ENCODE measurements at regions not wholly inside any gene's neighbourhood (a gene's known extent, or its start where the extent isn't known, plus 50 kb on each side); places are given as distances from the start of the nearest gene placed in this dataset.

GRCh38 chr1:71156590-71156989 lies 75.8 kb upstream of the ZRANB2 start:
- no peaks in the 10 kb centered on the region for H3K27me3 ChIP-seq (ENCODE audit: control insufficient read depth, low read length)
- H3K4me3 ChIP-seq (ENCODE audit: low read length), result no peak overlapping the region
- H3K4me1 ChIP-seq (ENCODE audit: control insufficient read depth, low read length), result no peaks in the 10 kb centered on the region
- no peak for TF ChIP-seq EZH2phosphoT487 (IDR thresholded peaks at IDR 0.05; ENCODE audit: borderline replicate concordance, low read length)
- H4K20me1 ChIP-seq (ENCODE audit: control insufficient read depth, insufficient read depth, low read depth, low read length), result no peaks in the 10 kb centered on the region
- H3K9me3 ChIP-seq (ENCODE audit: control insufficient read depth, insufficient read depth, low read length), result no peaks in the 10 kb centered on the region
- H3K36me3 ChIP-seq (ENCODE audit: control insufficient read depth, low read length), result no peaks in the 10 kb centered on the region
- H3K79me2 ChIP-seq (ENCODE audit: control insufficient read depth, low read length), result no peaks in the 10 kb centered on the region
- H3K9me2 ChIP-seq (replicated peaks; ENCODE audit: control insufficient read depth, low read length), result no peaks in the 10 kb centered on the region
- H3K4me2 ChIP-seq (ENCODE audit: low read length), result no peak overlapping the region
- no peak overlapping the region for H3K27ac ChIP-seq (ENCODE audit: low read depth, low read length)
- no peaks in the 10 kb centered on the region for H3F3A ChIP-seq (ENCODE audit: control insufficient read depth, insufficient read depth)

- H3K4me3 ChIP-seq (ENCODE audit: low read length), result no peak overlapping the region
- no peak overlapping the region for H3K27ac ChIP-seq (ENCODE audit: low read depth, low read length)
- no peaks in the 10 kb centered on the region for H3K9me2 ChIP-seq (replicated peaks; ENCODE audit: control insufficient read depth, low read length)
- H3K9me3 ChIP-seq (ENCODE audit: control insufficient read depth, insufficient read depth, low read length), result no peaks in the 10 kb centered on the region
- no peak overlapping the region for H3K4me2 ChIP-seq (ENCODE audit: low read length)
- H4K20me1 ChIP-seq (ENCODE audit: control insufficient read depth, insufficient read depth, low read depth, low read length), result no peaks in the 10 kb centered on the region
- no peaks in the 10 kb centered on the region for H3K79me2 ChIP-seq (ENCODE audit: control insufficient read depth, low read length)
- no peak for TF ChIP-seq EZH2phosphoT487 (IDR thresholded peaks at IDR 0.05; ENCODE audit: borderline replicate concordance, low read length)
- TF ChIP-seq, protein P1, sequence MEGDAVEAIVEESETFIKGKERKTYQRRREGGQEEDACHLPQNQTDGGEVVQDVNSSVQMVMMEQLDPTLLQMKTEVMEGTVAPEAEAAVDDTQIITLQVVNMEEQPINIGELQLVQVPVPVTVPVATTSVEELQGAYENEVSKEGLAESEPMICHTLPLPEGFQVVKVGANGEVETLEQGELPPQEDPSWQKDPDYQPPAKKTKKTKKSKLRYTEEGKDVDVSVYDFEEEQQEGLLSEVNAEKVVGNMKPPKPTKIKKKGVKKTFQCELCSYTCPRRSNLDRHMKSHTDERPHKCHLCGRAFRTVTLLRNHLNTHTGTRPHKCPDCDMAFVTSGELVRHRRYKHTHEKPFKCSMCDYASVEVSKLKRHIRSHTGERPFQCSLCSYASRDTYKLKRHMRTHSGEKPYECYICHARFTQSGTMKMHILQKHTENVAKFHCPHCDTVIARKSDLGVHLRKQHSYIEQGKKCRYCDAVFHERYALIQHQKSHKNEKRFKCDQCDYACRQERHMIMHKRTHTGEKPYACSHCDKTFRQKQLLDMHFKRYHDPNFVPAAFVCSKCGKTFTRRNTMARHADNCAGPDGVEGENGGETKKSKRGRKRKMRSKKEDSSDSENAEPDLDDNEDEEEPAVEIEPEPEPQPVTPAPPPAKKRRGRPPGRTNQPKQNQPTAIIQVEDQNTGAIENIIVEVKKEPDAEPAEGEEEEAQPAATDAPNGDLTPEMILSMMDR (IDR thresholded peaks at IDR 0.05; ENCODE audit: low read depth, low read length, poor library complexity, severe bottlenecking), result no peak
- no peaks in the 10 kb centered on the region for H3F3A ChIP-seq (ENCODE audit: control insufficient read depth, insufficient read depth)
- H3K36me3 ChIP-seq (ENCODE audit: control insufficient read depth, low read length), result no peaks in the 10 kb centered on the region
- no peaks in the 10 kb centered on the region for H3K27me3 ChIP-seq (ENCODE audit: control insufficient read depth, low read length)
- no peaks in the 10 kb centered on the region for H3K4me1 ChIP-seq (ENCODE audit: control insufficient read depth, low read length)
Measured at GRCh38 chr1:71154429-71154828, 73.6 kb upstream of the ZRANB2 start.

- Histone ChIP-seq H3K27me3 (ENCODE audit: control insufficient read depth, low read length) (no peaks in the 10 kb centered on the region), H3K79me2 (ENCODE audit: control insufficient read depth, low read length) (no peaks in the 10 kb centered on the region), H3K36me3 (ENCODE audit: control insufficient read depth, low read length) (no peaks in the 10 kb centered on the region), H3F3A (ENCODE audit: control insufficient read depth, insufficient read depth) (no peaks in the 10 kb centered on the region), H3K4me3 (ENCODE audit: low read length) (no peak overlapping the region), H3K27ac (ENCODE audit: low read depth, low read length) (no peak overlapping the region), H4K20me1 (ENCODE audit: control insufficient read depth, insufficient read depth, low read depth, low read length) (no peaks in the 10 kb centered on the region), H3K9me3 (ENCODE audit: control insufficient read depth, insufficient read depth, low read length) (no peaks in the 10 kb centered on the region), H3K9me2 (replicated peaks; ENCODE audit: control insufficient read depth, low read length) (no peaks in the 10 kb centered on the region), H3K4me2 (ENCODE audit: low read length) (no peak overlapping the region), H3K4me1 (ENCODE audit: control insufficient read depth, low read length) (no peaks in the 10 kb centered on the region)
- TF ChIP-seq, protein P1 (IDR thresholded peaks at IDR 0.05; ENCODE audit: low read depth, low read length, poor library complexity, severe bottlenecking), result no peak
- TF ChIP-seq EZH2phosphoT487 (IDR thresholded peaks at IDR 0.05; ENCODE audit: borderline replicate concordance, low read length), result no peak
Measured at GRCh38 chr1:71153826-71154225, 73.0 kb upstream of the ZRANB2 start.

DNA sequence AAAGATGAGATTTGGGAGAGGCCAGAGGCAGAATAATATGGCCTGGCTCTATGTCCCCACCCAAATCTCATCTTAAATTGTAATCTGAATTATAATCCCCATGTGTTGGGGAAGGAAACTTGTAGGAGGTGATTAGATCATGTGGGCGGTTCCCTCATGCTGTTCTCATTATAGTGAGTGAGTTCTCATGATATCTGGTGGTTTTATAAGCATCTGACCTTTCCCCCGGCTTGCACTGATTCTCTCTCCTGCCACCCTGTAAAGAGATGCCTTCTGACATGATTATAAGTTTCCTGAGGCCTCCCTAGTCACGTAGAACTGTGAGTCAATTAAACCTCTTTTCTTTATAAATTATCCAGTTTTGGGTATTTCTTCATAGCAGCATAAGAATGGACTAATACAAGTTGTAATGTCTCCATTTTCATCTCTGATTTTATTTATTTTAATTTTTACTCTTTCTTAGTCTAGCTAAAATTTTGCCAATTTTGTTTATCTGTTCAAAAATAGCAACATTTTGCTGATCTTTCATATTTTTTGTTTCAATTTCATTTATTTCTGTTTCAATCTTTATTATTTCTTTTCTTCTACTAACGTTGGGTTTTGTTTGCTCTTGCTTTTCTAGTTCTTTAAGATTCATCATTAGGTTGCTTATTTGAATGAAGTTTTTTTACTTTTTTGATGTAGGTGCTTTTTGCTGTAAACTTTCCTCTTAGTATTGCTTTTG lies 67.0 kb upstream of the ZRANB2 start:
- no peak for TF ChIP-seq EZH2phosphoT487 (IDR thresholded peaks at IDR 0.05; ENCODE audit: borderline replicate concordance, low read length)
- TF ChIP-seq, protein P1 (IDR thresholded peaks at IDR 0.05; ENCODE audit: low read depth, low read length, poor library complexity, severe bottlenecking), result no peak

More for the DNA sequence above, 67.0 kb upstream of the ZRANB2 start:
- H3K9me2 ChIP-seq (replicated peaks; ENCODE audit: control insufficient read depth, low read length), result no peaks in the 10 kb centered on the region; the same call in 1 of the 2 replicates
- no peak overlapping the region for H3K4me2 ChIP-seq (ENCODE audit: low read length)
- H3K4me3 ChIP-seq (ENCODE audit: low read length), result no peak overlapping the region
- no peaks in the 10 kb centered on the region for H3K4me1 ChIP-seq (ENCODE audit: control insufficient read depth, low read length)
- no peak overlapping the region for H3K27ac ChIP-seq (ENCODE audit: low read depth, low read length)
- no peaks in the 10 kb centered on the region for H3K79me2 ChIP-seq (ENCODE audit: control insufficient read depth, low read length)
- H3K36me3 ChIP-seq (ENCODE audit: control insufficient read depth, low read length), result no peaks in the 10 kb centered on the region
- no peaks in the 10 kb centered on the region for H3F3A ChIP-seq (ENCODE audit: control insufficient read depth, insufficient read depth)
- H3K9me3 ChIP-seq (ENCODE audit: control insufficient read depth, insufficient read depth, low read length), result no peaks in the 10 kb centered on the region
- no peaks in the 10 kb centered on the region for H3K27me3 ChIP-seq (ENCODE audit: control insufficient read depth, low read length)
- no peaks in the 10 kb centered on the region for H4K20me1 ChIP-seq (ENCODE audit: control insufficient read depth, insufficient read depth, low read depth, low read length)
